HCT116 (cell line): ENCODE measurements at regions not wholly inside any gene's neighbourhood (a gene's known extent, or its start where the extent isn't known, plus 50 kb on each side); places are given as distances from the start of the nearest gene placed in this dataset.
A peak's percentile ranks its signal among the peaks of the same experiment; 100 is the strongest.

Source experiments
- ATAC-seq: fragments of 200-7000 bp; cut with Tn5 transposase; 2 replicates; pipeline ENCODE4 v1.9.1; 2020; ENCODE audit warnings: mild to moderate bottlenecking, moderate library complexity
- BruUV-seq: library from RNA; stranded (reverse); fragments of 400-500 nt; replicated peaks from 2 replicates; lab custom pipeline; 2021; lab: Mats Ljungman, UMichigan
- CTCF ChIA-PET: fragments of 300-600 bp; sonication (Branson Sonifier 250); formaldehyde crosslinking; loops from one replicate; lab custom pipeline; 2021; ENCODE audit warnings: antibody characterized with exemption; lab: Charles Lee
- POLR2A ChIA-PET: fragments of 300-600, 350-600 bp; sonication (Branson Sonifier 250); formaldehyde crosslinking; loops from one replicate; lab custom pipeline; 2021; ENCODE audit warnings: antibody characterized with exemption; lab: Charles Lee
- RAD21 ChIA-PET, 2 experiments: fragments of 300-600 bp; sonication (Branson Sonifier 250); formaldehyde crosslinking; loops; one replicate each; lab custom pipeline; 2023; ENCODE audit warnings: low total read pairs in 2 of 2; ENCODE audit not compliant: uncharacterized antibody in 2 of 2, unreplicated experiment in 2 of 2, low non-redundant PET in 1 of 2; lab: Charles Lee
- DNase-seq: peaks from one replicate; pipeline ENCODE4 v3.0.0-alpha.2; 2010; ENCODE audit warnings: low read depth, low spot score
- H2AFZ ChIP-seq: fragments of 200-600 bp; shearing (Covaris generic), sonication (generic); 2 replicates; pipeline ENCODE4 v1.6.1; 2017; ENCODE audit warnings: low read depth, mixed run types, mixed read lengths, antibody characterized with exemption, low read length; ENCODE audit not compliant: poor library complexity, severe bottlenecking
- H3K27ac ChIP-seq: 2 replicates; pipeline ENCODE4 v1.5.1; 2012; ENCODE audit warnings: low read depth, low read length
- H3K27me3 ChIP-seq: fragments of 200-600 bp; sonication (generic); 2 replicates; pipeline ENCODE4 v1.6.1; 2016; ENCODE audit warnings: mixed run types, low read length, mixed read lengths; ENCODE audit not compliant: insufficient read depth
- H3K36me3 ChIP-seq, 2 experiments: fragments of 200-500 bp in 1 of 2; fragments of 200-600 bp in 1 of 2; sonication (Bioruptor generic) in 1 of 2; sonication (generic) in 1 of 2; 2 replicates each; pipeline versions ENCODE4 v1.5.1 to v1.6.1; 2014 to 2016; ENCODE audit warnings: low read length in 2 of 2, inconsistent platforms in 1 of 2, mixed read lengths in 1 of 2, mixed run types in 1 of 2; ENCODE audit not compliant: insufficient read depth in 2 of 2, control insufficient read depth in 1 of 2
- H3K4me1 ChIP-seq, 2 experiments: fragments of 200-600 bp in 1 of 2; sonication (generic) in 1 of 2; 2 replicates each; pipeline versions ENCODE4 v1.5.1 to v1.6.1; 2012 to 2017; ENCODE audit warnings: low read length in 2 of 2, inconsistent platforms in 1 of 2, mild to moderate bottlenecking in 1 of 2, mixed read lengths in 1 of 2, mixed run types in 1 of 2, moderate library complexity in 1 of 2; ENCODE audit not compliant: insufficient read depth in 2 of 2, control insufficient read depth in 1 of 2
- H3K4me2 ChIP-seq: fragments of 200-600 bp; sonication (generic); 2 replicates; pipeline ENCODE4 v1.6.1; 2017; ENCODE audit warnings: mixed run types, low read length, mixed read lengths
- H3K4me3 ChIP-seq, 2 experiments: fragments of 200-600 bp in 1 of 2; sonication (generic) in 1 of 2; replicated peaks in 1 of 2; 2 replicates each; pipeline ENCODE4 v1.5.1; 2011 to 2016; ENCODE audit warnings: low read length in 2 of 2, control low read depth in 1 of 2, low read depth in 1 of 2, mild to moderate bottlenecking in 1 of 2, mixed read lengths in 1 of 2, mixed run types in 1 of 2
- H3K79me2 ChIP-seq: fragments of 200-600 bp; sonication (generic); 2 replicates; pipeline ENCODE4 v1.6.1; 2017; ENCODE audit warnings: mild to moderate bottlenecking, mixed run types, low read length, moderate library complexity, mixed read lengths; ENCODE audit not compliant: insufficient read depth
- H3K9ac ChIP-seq: fragments of 200-600 bp; sonication (generic); 2 replicates; pipeline ENCODE4 v1.6.1; 2016; ENCODE audit warnings: low read length, mixed read lengths
- H3K9me2 ChIP-seq: fragments of 200-600 bp; sonication (generic), shearing (Covaris generic); 2 replicates; pipeline ENCODE4 v1.6.1; 2017; ENCODE audit warnings: mixed run types, mild to moderate bottlenecking, moderate library complexity; ENCODE audit not compliant: insufficient read depth
- H3K9me3 ChIP-seq, 2 experiments: fragments of 200-500 bp in 1 of 2; fragments of 200-600 bp in 1 of 2; sonication (Bioruptor generic) in 1 of 2; sonication (generic) in 1 of 2; 2 replicates each; pipeline ENCODE4 v1.6.1; 2014 to 2017; ENCODE audit warnings: low read length in 2 of 2, mixed read lengths in 2 of 2, inconsistent platforms in 1 of 2, low read depth in 1 of 2, mild to moderate bottlenecking in 1 of 2, mixed run types in 1 of 2, moderate library complexity in 1 of 2; ENCODE audit not compliant: control insufficient read depth in 1 of 2, insufficient read depth in 1 of 2
- H4K20me1 ChIP-seq: fragments of 200-600 bp; sonication (generic), shearing (Covaris generic); 2 replicates; pipeline ENCODE4 v1.6.1; 2017; ENCODE audit warnings: mixed run types, mild to moderate bottlenecking, moderate library complexity; ENCODE audit not compliant: insufficient read depth
- ATF3 ChIP-seq: IDR thresholded peaks from 2 replicates; pipeline ENCODE4 v1.6.1; 2012
- CBX3 ChIP-seq: IDR thresholded peaks from 2 replicates; pipeline ENCODE4 v1.6.1; 2012; ENCODE audit warnings: low read depth
- CTCF ChIP-seq, 3 experiments: fragments of 200-600 bp in 1 of 3; sonication (generic) in 1 of 3; IDR thresholded peaks in 2 of 3; conservative IDR thresholded peaks in 1 of 3; 2 replicates each; pipeline ENCODE4 v1.5.1; 2012 to 2017; ENCODE audit warnings: low read depth in 2 of 3, low read length in 2 of 3, antibody characterized with exemption in 1 of 3, borderline replicate concordance in 1 of 3, control low read depth in 1 of 3, mild to moderate bottlenecking in 1 of 3, mixed read lengths in 1 of 3, mixed run types in 1 of 3, moderate library complexity in 1 of 3; ENCODE audit not compliant: insufficient read depth in 1 of 3
- EZH2 ChIP-seq: fragments of 200-600 bp; sonication (generic); IDR thresholded peaks from 2 replicates; pipeline ENCODE4 v1.6.1; 2017; ENCODE audit warnings: antibody characterized with exemption, mixed run types
- FOSL1 ChIP-seq: IDR thresholded peaks from 2 replicates; pipeline ENCODE4 v1.6.1; 2012; ENCODE audit warnings: low read depth
- POLR2A ChIP-seq: IDR thresholded peaks from 2 replicates; pipeline ENCODE4 v1.7.0; 2011; ENCODE audit warnings: borderline replicate concordance; ENCODE audit not compliant: insufficient read depth, insufficient read length; ENCODE audit errors: extremely low read depth
- RAD21 ChIP-seq: IDR thresholded peaks from 2 replicates; pipeline ENCODE4 v1.6.1; 2012; ENCODE audit warnings: low read depth, mild to moderate bottlenecking
- SIN3A ChIP-seq: IDR thresholded peaks from 2 replicates; pipeline ENCODE4 v1.6.1; 2012; ENCODE audit warnings: low read depth
- intact Hi-C: fragments of 100-400 bp; cut with micrococcal nuclease; formaldehyde crosslinking; loops from 2 replicates; pipeline ENCODE4 v1.10.0; 2022

- intact Hi-C loops, result no loop called here
- Histone ChIP-seq H3K4me2 (no peak overlapping the region), H3K27ac (no peak overlapping the region), H3K4me1 (peaks cover 0 to 6% of the 10 kb centered on the region in 2 experiments; a peak in 1 of 4 replicates), H3K79me2 (no peaks in the 10 kb centered on the region), H3K36me3 (no peaks in the 10 kb centered on the region), H3K9me3 (no peaks in the 10 kb centered on the region), H2AFZ (peak overlapping the region; percentile 5), H3K27me3 (no peaks in the 10 kb centered on the region), H4K20me1 (no peaks in the 10 kb centered on the region), H3K9ac (no peak overlapping the region), H3K4me3 (no peak overlapping the region)
- no peak for DNase-seq
- RAD21 ChIA-PET, result interaction anchor here in 1 of 2 experiments (0.7 kb wide), 1 partner anchor 57 kb away, joined by 3 read pairs; no protein-coding TSS in a partner anchor
- POLR2A ChIA-PET, result interaction anchor here (1.0 kb wide), 1 partner anchor 86 kb away, joined by 3 read pairs; no protein-coding TSS in a partner anchor
- BruUV-seq, result no TSS peak
- ATAC-seq, result peak; percentile 80
- CTCF ChIA-PET, result interaction anchor here (1.0 to 1.2 kb wide), 3 partner anchors 13 to 58 kb away, joined by 3 to 7 read pairs (median 3); no protein-coding TSS in a partner anchor
- TF ChIP-seq POLR2A (no peak), RAD21 (peak; percentile 39; the same call in 1 of the 2 replicates), CTCF (IDR thresholded peaks at IDR 0.05 in 2 of 3, conservative IDR thresholded peaks at IDR 0.05 in 1 of 3; ENCODE audit: borderline replicate concordance in 1 of 3, insufficient read depth in 1 of 3, low read depth in 2 of 3, low read length in 2 of 3) (peak; percentile 26 to 46 (median 43); a peak in 4 of 6 replicates)
- TF ChIP-seq, all 23 proteins: peak for 2
- H3K9me2 ChIP-seq, result no peaks in the 10 kb centered on the region
Observed at GRCh38 chr10:33066558-33067236, 108.7 kb upstream of the ITGB1 start.

- no peak for DNase-seq
- no TSS peak for BruUV-seq
Observed at GRCh38 chr10:33065111-33065510, 107.1 kb upstream of the ITGB1 start.

More at GRCh38 chr10:33065111-33065510, 107.1 kb upstream of the ITGB1 start:
- Histone ChIP-seq H3K4me1 (peaks cover 0 to 6% of the 10 kb centered on the region in 2 experiments; a peak in 1 of 4 replicates), H2AFZ (no peak overlapping the region), H3K79me2 (no peaks in the 10 kb centered on the region), H3K27ac (no peak overlapping the region), H3K27me3 (no peaks in the 10 kb centered on the region), H3K4me3 (no peak overlapping the region), H3K9me2 (no peaks in the 10 kb centered on the region), H3K9me3 (no peaks in the 10 kb centered on the region), H4K20me1 (no peaks in the 10 kb centered on the region), H3K36me3 (no peaks in the 10 kb centered on the region), H3K9ac (no peak overlapping the region), H3K4me2 (no peak overlapping the region)
- intact Hi-C loops, result no loop called here
- CTCF ChIA-PET, result interaction anchor here (0.6 kb wide), 1 partner anchor 331 kb away, joined by 3 read pairs; no protein-coding TSS in a partner anchor
- ATAC-seq, result no peak
- POLR2A ChIA-PET, result no interaction called here
- RAD21 ChIA-PET, result no interaction called here
- TF ChIP-seq SIN3A, result no peak
- no peak for TF ChIP-seq ATF3
- no peak for TF ChIP-seq CTCF (IDR thresholded peaks at IDR 0.05 in 2 of 3, conservative IDR thresholded peaks at IDR 0.05 in 1 of 3; ENCODE audit: borderline replicate concordance in 1 of 3, insufficient read depth in 1 of 3, low read depth in 2 of 3, low read length in 2 of 3)
- TF ChIP-seq RAD21, result no peak
- no peak for TF ChIP-seq CBX3
- TF ChIP-seq FOSL1, result no peak
- TF ChIP-seq EZH2, result no peak
